HepG2 (cell line): ENCODE measurements at regions not wholly inside any gene's neighbourhood (a gene's known extent, or its start where the extent isn't known, plus 50 kb on each side); places are given as distances from the start of the nearest gene placed in this dataset.

Experiments
- ATAC-seq: fragments of 200-7000 bp; cut with Tn5 transposase; 3 replicates; pipeline ENCODE4 v1.9.1; 2020; ENCODE audit warnings: mild to moderate bottlenecking, moderate library complexity
- BruUV-seq: library from RNA; stranded (reverse); fragments of 400-500 nt; replicated peaks from 2 replicates; lab custom pipeline; 2021; lab: Mats Ljungman, UMichigan
- CTCF ChIA-PET: fragments of 300-600 bp; formaldehyde crosslinking; extraction: SDS; loops from one replicate; lab custom pipeline; 2021; ENCODE audit warnings: low total read pairs, inconsistent platforms, low intra/inter-chr PET ratio; lab: Yijun Ruan, JAX
- POLR2A ChIA-PET: fragments of 350-600 bp; sonication (Branson Sonifier 250); formaldehyde crosslinking; loops from one replicate; lab custom pipeline; 2020; ENCODE audit warnings: antibody characterized with exemption, inconsistent platforms; lab: Yijun Ruan, JAX
- DNase-seq: peaks from one replicate; pipeline ENCODE4 v3.0.0-alpha.2; 2015; ENCODE audit warnings: low spot score
- FAIRE-seq: peaks from 3 replicates; lab custom pipeline; 2011; peaks lifted over from hg19 to GRCh38; lab: Jason Lieb, UNC
- H2AFZ ChIP-seq: one replicate; pipeline ENCODE4 v1.6.1; 2011; ENCODE audit warnings: low read length, inconsistent platforms
- H3K27ac ChIP-seq: fragments of 300-600 bp; 3 replicates; pipeline ENCODE4 v1.8.0; 2011; ENCODE audit warnings: mixed run types, mild to moderate bottlenecking, mixed read lengths, low read length, inconsistent platforms; ENCODE audit not compliant: insufficient read depth; ENCODE audit errors: extremely low read length
- H3K27me3 ChIP-seq, 2 experiments: fragments of 200-600 bp in 1 of 2; 2 replicates in 1 of 2; 3 replicates in 1 of 2; pipeline versions ENCODE4 v1.6.0 to v1.8.0; 2011; ENCODE audit warnings: low read length in 2 of 2, mild to moderate bottlenecking in 2 of 2, moderate library complexity in 2 of 2, inconsistent platforms in 1 of 2; ENCODE audit not compliant: insufficient read depth in 2 of 2, control insufficient read depth in 1 of 2
- H3K36me3 ChIP-seq, 2 experiments: fragments of 200-600 bp in 1 of 2; replicated peaks in 1 of 2; 2 replicates in 1 of 2; 3 replicates in 1 of 2; pipeline versions ENCODE4 v1.5.1 to v1.8.0; 2011; ENCODE audit warnings: low read length in 2 of 2, inconsistent platforms in 1 of 2; ENCODE audit not compliant: insufficient read depth in 2 of 2, control insufficient read depth in 1 of 2
- H3K4me1 ChIP-seq: 2 replicates; pipeline ENCODE4 v1.5.1; 2012; ENCODE audit warnings: low read length, inconsistent platforms; ENCODE audit not compliant: insufficient read depth
- H3K4me2 ChIP-seq: 2 replicates; pipeline ENCODE4 v1.6.0; 2011; ENCODE audit warnings: low read depth, low read length, inconsistent platforms
- H3K4me3 ChIP-seq, 3 experiments: fragments of 200-600 bp in 1 of 3; sonication (generic), shearing (Covaris generic) in 1 of 3; replicated peaks in 1 of 3; 2 replicates each; pipeline ENCODE4 v1.5.1; 2011 to 2016; ENCODE audit warnings: low read length in 3 of 3, inconsistent platforms in 2 of 3, low read depth in 2 of 3, mild to moderate bottlenecking in 2 of 3, control low read depth in 1 of 3, mixed read lengths in 1 of 3; ENCODE audit not compliant: insufficient read depth in 1 of 3
- H3K79me2 ChIP-seq: one replicate; pipeline ENCODE4 v1.6.1; 2011; ENCODE audit warnings: low read length, inconsistent platforms; ENCODE audit not compliant: insufficient read depth
- H3K9ac ChIP-seq: 2 replicates; pipeline ENCODE4 v1.6.0; 2011; ENCODE audit warnings: mild to moderate bottlenecking, low read depth, low read length, inconsistent platforms; ENCODE audit not compliant: insufficient read depth
- H3K9me3 ChIP-seq: 2 replicates; pipeline ENCODE4 v1.5.1; 2012; ENCODE audit warnings: mild to moderate bottlenecking, low read length
- H4K20me1 ChIP-seq: 2 replicates; pipeline ENCODE4 v1.6.0; 2011; ENCODE audit warnings: inconsistent platforms, mild to moderate bottlenecking, low read length, moderate library complexity; ENCODE audit not compliant: insufficient read depth
- ATF3 ChIP-seq: sonication (generic); formaldehyde crosslinking; IDR thresholded peaks from 2 replicates; pipeline ENCODE4 v1.4.0; 2020; ENCODE audit warnings: missing genetic modification reagents
- CERS6 ChIP-seq: sonication (generic); formaldehyde crosslinking; IDR thresholded peaks from 2 replicates; pipeline ENCODE4 v1.5.0; 2020; ENCODE audit warnings: missing genetic modification reagents
- FOXA1 ChIP-seq, 2 experiments: fragments of 450-650 bp in 1 of 2; sonication (generic) in 1 of 2; formaldehyde crosslinking in 1 of 2; IDR thresholded peaks; 2 replicates each; pipeline versions ENCODE4 v1.4.0 to v1.6.1; 2016 to 2020; ENCODE audit warnings: missing genetic modification reagents in 1 of 2
- FOXP4 ChIP-seq: sonication (generic); formaldehyde crosslinking; IDR thresholded peaks from 2 replicates; pipeline ENCODE4 v1.4.0; 2020; ENCODE audit warnings: missing genetic modification reagents
- HMG20B ChIP-seq: conservative IDR thresholded peaks from 2 replicates; pipeline ENCODE4 v1.6.1; 2016; ENCODE audit warnings: missing genetic modification reagents, missing compliant biosample characterization
- NBN ChIP-seq: fragments of 450-650 bp; conservative IDR thresholded peaks from 2 replicates; pipeline ENCODE4 v1.6.1; 2017
- PRDM4 ChIP-seq: sonication (generic); formaldehyde crosslinking; IDR thresholded peaks from 2 replicates; pipeline ENCODE4 v1.9.0; 2021; ENCODE audit warnings: missing genetic modification reagents, borderline replicate concordance
- ZNF780A ChIP-seq: sonication (generic); formaldehyde crosslinking; IDR thresholded peaks from 2 replicates; pipeline ENCODE4 v1.8.0; 2022; ENCODE audit warnings: mild to moderate bottlenecking, missing genetic modification reagents, moderate library complexity
- whole genome bisulfite sequencing: methylation state at CpG from one replicate; pipeline ENCODE4 v1.1.6; 2017; ENCODE audit warnings: low lambda C conversion rate; 5-methylcytosine and 5-hydroxymethylcytosine counted together
- in situ Hi-C: cut with HindIII; loops from 2 replicates; pipeline ENCODE4 v1.10.0; 2017; ENCODE audit warnings: low pct_unique_long_range_greater_than_20kb; ENCODE audit not compliant: extremely low pct_ligation_motif_present
- intact Hi-C: fragments of 100-400 bp; cut with micrococcal nuclease; formaldehyde crosslinking; loops from one replicate; pipeline ENCODE4 v1.10.0; 2022; ENCODE audit not compliant: unreplicated experiment

- in situ Hi-C loops: loop anchor here (5.0 to 25.0 kb wide), 4 partner anchors 106 to 741 kb away; no protein-coding TSS in a partner anchor
- ChIA-PET CTCF (interaction anchor here (1.2 to 5.3 kb wide), 4 partner anchors 23 to 729 kb away, joined by 5 to 82 read pairs (median 10); no protein-coding TSS in a partner anchor), POLR2A (no interaction called here)
- no TSS peak for BruUV-seq
- ATAC-seq (peak; percentile 45), FAIRE-seq (no peak), DNase-seq (no peak)
- H3K9me3 ChIP-seq: no peaks in the 10 kb centered on the region
- no peaks in the 10 kb centered on the region for H3K36me3 ChIP-seq
- 53% methylated on average over 11 of the region's 17 CpGs for WGBS
- intact Hi-C loops: loop anchor here (1.0 to 2.0 kb wide), 6 partner anchors 23 to 785 kb away; no protein-coding TSS in a partner anchor
- H3K4me2 ChIP-seq: peak overlapping the region; percentile 69
- H3K9ac ChIP-seq: no peak overlapping the region
- H3K27ac ChIP-seq: no peak overlapping the region
- H4K20me1 ChIP-seq: no peaks in the 10 kb centered on the region
- no peak overlapping the region for H2AFZ ChIP-seq
- H3K27me3 ChIP-seq: no peaks in the 10 kb centered on the region; a peak in 2 of 5 replicates
- peak overlapping the region in 1 of 3 experiments; percentile 39; a peak in 1 of 6 replicates for H3K4me3 ChIP-seq
- peaks cover 17% of the 10 kb centered on the region for H3K4me1 ChIP-seq
- no peak for TF ChIP-seq ATF3 (CRISPR knock-in tag)
- TF ChIP-seq ZNF780A (CRISPR knock-in tag): no peak
- TF ChIP-seq FOXA1 (IDR thresholded peaks at IDR 0.05): no peak
- TF ChIP-seq FOXA1 (CRISPR knock-in tag; IDR thresholded peaks at IDR 0.05): no peak
- TF ChIP-seq FOXP4 (CRISPR knock-in tag): no peak
- no peak for TF ChIP-seq NBN
- TF ChIP-seq PRDM4 (CRISPR knock-in tag): no peak
- TF ChIP-seq CERS6 (CRISPR knock-in tag): no peak
- no peak for TF ChIP-seq HMG20B (CRISPR knock-in tag)
- H3K79me2 ChIP-seq: no peaks in the 10 kb centered on the region
These were observed 102.3 kb upstream of the ABCC4 start for GRCh38 chr13:95403349-95404140.
